ENCODE measurements at regions not wholly inside any gene's neighbourhood (a gene's known extent, or its start where the extent isn't known, plus 50 kb on each side); places are given as distances from the start of the nearest gene placed in this dataset.
"Not testable (repeated sequence)": the region's sequence is repeated elsewhere in the genome, so short reads cannot be mapped to it uniquely, and the experiment has no call there.

GRCh38 chr9:82790875-82791274 lies 272.1 kb downstream of the RASEF start:
- no peak for DNase-seq (ENCODE audit: low read depth)

GRCh38 chr9:82791692-82792091 lies 271.2 kb downstream of the RASEF start:
- DNase-seq (ENCODE audit: low read depth), result no peak

- DNase-seq (ENCODE audit: low read depth), result no peak
These were observed 265.4 kb downstream of the RASEF start for GRCh38 chr9:82797534-82797933.

GRCh38 chr9:82799286-82799685 lies 263.7 kb downstream of the RASEF start:
- no peak for DNase-seq (ENCODE audit: low read depth)

GRCh38 chr9:82805027-82805426 lies 257.9 kb downstream of the RASEF start:
- DNase-seq (ENCODE audit: low read depth), result no peak

GRCh38 chr9:82808478-82808877 lies 254.5 kb downstream of the RASEF start:
- DNase-seq (ENCODE audit: low read depth), result no peak

GRCh38 chr9:82810915-82811314 lies 252.0 kb downstream of the RASEF start:
- DNase-seq (ENCODE audit: low read depth), result no peak

- no peak for DNase-seq (ENCODE audit: low read depth)
These were observed 243.7 kb downstream of the RASEF start for GRCh38 chr9:82819260-82819659.

- DNase-seq (ENCODE audit: low read depth), result no peak
These were observed 242.8 kb downstream of the RASEF start for GRCh38 chr9:82820186-82820585.

- no peak for DNase-seq (ENCODE audit: low read depth)
These were observed 233.1 kb downstream of the RASEF start for GRCh38 chr9:82829818-82830217.

- no peak for DNase-seq (ENCODE audit: low read depth)
These were observed 197.4 kb downstream of the RASEF start for GRCh38 chr9:82865524-82865923.

- DNase-seq (ENCODE audit: low read depth), result no peak
These were observed 182.4 kb downstream of the RASEF start for GRCh38 chr9:82880336-82881050.

GRCh38 chr9:82882138-82882537 lies 180.8 kb downstream of the RASEF start:
- DNase-seq (ENCODE audit: low read depth), result no peak

- no peak for DNase-seq (ENCODE audit: low read depth)
These were observed 180.2 kb downstream of the RASEF start for GRCh38 chr9:82882748-82883147.

GRCh38 chr9:82883436-82883835 lies 179.5 kb downstream of the RASEF start:
- no peak for DNase-seq (ENCODE audit: low read depth)

GRCh38 chr9:82883974-82884373 lies 179.0 kb downstream of the RASEF start:
- DNase-seq (ENCODE audit: low read depth), result not testable (repeated sequence)

GRCh38 chr9:82890401-82890800 lies 172.5 kb downstream of the RASEF start:
- DNase-seq (ENCODE audit: low read depth), result no peak

GRCh38 chr9:82890865-82891264 lies 172.1 kb downstream of the RASEF start:
- DNase-seq (ENCODE audit: low read depth), result no peak

- no peak for DNase-seq (ENCODE audit: low read depth)
These were observed 171.6 kb downstream of the RASEF start for GRCh38 chr9:82891321-82891720.

- no peak for DNase-seq (ENCODE audit: low read depth)
These were observed 169.4 kb downstream of the RASEF start for GRCh38 chr9:82893549-82893948.

- DNase-seq (ENCODE audit: low read depth), result no peak
These were observed 168.4 kb downstream of the RASEF start for GRCh38 chr9:82894548-82894947.

- DNase-seq (ENCODE audit: low read depth), result no peak
These were observed 167.8 kb downstream of the RASEF start for GRCh38 chr9:82894961-82895821.

- DNase-seq (ENCODE audit: low read depth), result no peak
These were observed 167.2 kb downstream of the RASEF start for GRCh38 chr9:82895822-82896110.

GRCh38 chr9:82903503-82903902 lies 159.4 kb downstream of the RASEF start:
- no peak for DNase-seq (ENCODE audit: low read depth)

Measured in fibroblast of gingiva (primary cell).